Central memory CD4-positive, alpha-beta T cell (primary cell): ENCODE measurements at regions not wholly inside any gene's neighbourhood (a gene's known extent, or its start where the extent isn't known, plus 50 kb on each side); places are given as distances from the start of the nearest gene placed in this dataset.
"Not testable (repeated sequence)": the region's sequence is repeated elsewhere in the genome, so short reads cannot be mapped to it uniquely, and the experiment has no call there.

ENCODE experiments used
- DNase-seq: peaks from one replicate; pipeline ENCODE4 v3.0.0; 2022

GRCh38 chr2:40955635-40956034 is 503.7 kb upstream of the SLC8A1 start:
- no peak for DNase-seq

GRCh38 chr2:40957508-40957907 is 505.6 kb upstream of the SLC8A1 start:
- no peak for DNase-seq

- no peak for DNase-seq
Measured at GRCh38 chr2:40962026-40962425, 510.1 kb upstream of the SLC8A1 start.

- no peak for DNase-seq
Measured at GRCh38 chr2:40964509-40965250, 512.8 kb upstream of the SLC8A1 start.

GRCh38 chr2:40967451-40967850 is 515.6 kb upstream of the SLC8A1 start:
- no peak for DNase-seq

- DNase-seq, result no peak
Measured at GRCh38 chr2:40975151-40975550, 523.3 kb upstream of the SLC8A1 start.

- DNase-seq, result no peak
Measured at GRCh38 chr2:40997362-40997761, 545.5 kb upstream of the SLC8A1 start.

GRCh38 chr2:41000374-41000773 is 548.5 kb upstream of the SLC8A1 start:
- DNase-seq, result no peak

GRCh38 chr2:41000906-41001305 is 549.0 kb upstream of the SLC8A1 start:
- DNase-seq, result no peak

GRCh38 chr2:41004700-41005099 is 552.8 kb upstream of the SLC8A1 start:
- no peak for DNase-seq

- no peak for DNase-seq
Measured at GRCh38 chr2:41020358-41020757, 568.5 kb upstream of the SLC8A1 start.

- no peak for DNase-seq
Measured at GRCh38 chr2:41024816-41025215, 572.9 kb upstream of the SLC8A1 start.

- no peak for DNase-seq
Measured at GRCh38 chr2:41026613-41027012, 574.7 kb upstream of the SLC8A1 start.

- DNase-seq, result no peak
Measured at GRCh38 chr2:41027095-41027494, 575.2 kb upstream of the SLC8A1 start.

- no peak for DNase-seq
Measured at GRCh38 chr2:41031282-41031681, 579.4 kb upstream of the SLC8A1 start.

- no peak for DNase-seq
Measured at GRCh38 chr2:41032715-41033114, 580.8 kb upstream of the SLC8A1 start.

- DNase-seq, result no peak
Measured at GRCh38 chr2:41033127-41033526, 581.2 kb upstream of the SLC8A1 start.

GRCh38 chr2:41038408-41038807 is 586.5 kb upstream of the SLC8A1 start:
- DNase-seq, result no peak

GRCh38 chr2:41039750-41040149 is 587.9 kb upstream of the SLC8A1 start:
- DNase-seq, result not testable (repeated sequence)

- DNase-seq, result no peak
Measured at GRCh38 chr2:41040782-41041520, 589.1 kb upstream of the SLC8A1 start.

- no peak for DNase-seq
Measured at GRCh38 chr2:41042343-41042742, 590.5 kb upstream of the SLC8A1 start.

- no peak for DNase-seq
Measured at GRCh38 chr2:41061356-41061755, 609.5 kb upstream of the SLC8A1 start.

GRCh38 chr2:41062336-41062735 is 610.4 kb upstream of the SLC8A1 start:
- DNase-seq, result no peak

- no peak for DNase-seq
Measured at GRCh38 chr2:41066168-41066567, 614.3 kb upstream of the SLC8A1 start.
